Panc1 (cell line): ENCODE measurements at regions not wholly inside any gene's neighbourhood (a gene's known extent, or its start where the extent isn't known, plus 50 kb on each side); places are given as distances from the start of the nearest gene placed in this dataset.

Experiments used
- ATAC-seq: fragments of 200-7000 bp; cut with Tn5 transposase; 2 replicates; pipeline ENCODE4 v1.9.1; 2020; ENCODE audit warnings: mild to moderate bottlenecking, moderate library complexity
- BruUV-seq: library from RNA; stranded (reverse); fragments of 400-500 nt; replicated peaks from 2 replicates; lab custom pipeline; 2021; lab: Mats Ljungman, UMichigan
- CTCF ChIA-PET: fragments of 300-600 bp; sonication (Branson Sonifier 250); formaldehyde crosslinking; loops from one replicate; lab custom pipeline; 2022; ENCODE audit warnings: antibody characterized with exemption; lab: Charles Lee
- POLR2A ChIA-PET: fragments of 300-600 bp; sonication (Branson Sonifier 250); formaldehyde crosslinking; loops from one replicate; lab custom pipeline; 2022; ENCODE audit warnings: antibody characterized with exemption; lab: Charles Lee
- DNase-seq: peaks from one replicate; pipeline ENCODE4 v3.0.0-alpha.2; 2010; ENCODE audit warnings: low read depth, low spot score
- H3K27ac ChIP-seq: 2 replicates; pipeline ENCODE4 v1.5.1; 2011; ENCODE audit warnings: mild to moderate bottlenecking, low read length, inconsistent platforms
- H3K27me3 ChIP-seq: fragments of 200-500 bp; sonication (Bioruptor generic); 2 replicates; pipeline ENCODE4 v1.6.0; 2014; ENCODE audit warnings: low read length, inconsistent platforms; ENCODE audit not compliant: control insufficient read depth, insufficient read depth
- H3K36me3 ChIP-seq: fragments of 200-500 bp; sonication (Bioruptor generic); 2 replicates; pipeline ENCODE4 v1.5.1; 2014; ENCODE audit warnings: inconsistent platforms, mild to moderate bottlenecking, low read length, moderate library complexity; ENCODE audit not compliant: control insufficient read depth, insufficient read depth
- H3K4me1 ChIP-seq: 2 replicates; pipeline ENCODE4 v1.5.1; 2011; ENCODE audit warnings: inconsistent platforms, mild to moderate bottlenecking, low read length, moderate library complexity; ENCODE audit not compliant: control insufficient read depth, insufficient read depth
- H3K4me3 ChIP-seq, 2 experiments: 2 replicates each; pipeline ENCODE4 v1.5.1; 2011 to 2012; ENCODE audit warnings: low read depth in 2 of 2, low read length in 2 of 2, mild to moderate bottlenecking in 2 of 2, inconsistent platforms in 1 of 2, moderate library complexity in 1 of 2
- H3K9me3 ChIP-seq: fragments of 200-500 bp; sonication (Bioruptor generic); 2 replicates; pipeline ENCODE4 v1.5.1; 2014; ENCODE audit warnings: low read depth, mild to moderate bottlenecking, inconsistent platforms, low read length, moderate library complexity; ENCODE audit not compliant: control insufficient read depth, insufficient read depth
- CTCF ChIP-seq: fragments of 450-650 bp; IDR thresholded peaks from 2 replicates; pipeline ENCODE4 v1.5.1; 2017; ENCODE audit warnings: mild to moderate bottlenecking
- POLR2AphosphoS5 ChIP-seq: IDR thresholded peaks from 2 replicates; pipeline ENCODE4 v1.6.1; 2012; ENCODE audit warnings: mild to moderate bottlenecking, low read depth, low read length, moderate library complexity
- REST ChIP-seq, 2 experiments: IDR thresholded peaks; 2 replicates each; pipeline ENCODE4 v1.6.1; 2011 to 2012; ENCODE audit warnings: low read depth in 2 of 2, control low read depth in 1 of 2, low read length in 1 of 2, mild to moderate bottlenecking in 1 of 2, moderate library complexity in 1 of 2; ENCODE audit not compliant: insufficient read depth in 1 of 2
- SIN3A ChIP-seq: IDR thresholded peaks from 2 replicates; pipeline ENCODE4 v1.6.1; 2012; ENCODE audit warnings: low read depth, mild to moderate bottlenecking, low read length, moderate library complexity, borderline replicate concordance; ENCODE audit not compliant: insufficient read depth
- TCF7L2 ChIP-seq: IDR thresholded peaks from 2 replicates; pipeline ENCODE4 v1.6.1; 2011; ENCODE audit warnings: mild to moderate bottlenecking, low read depth, low read length, inconsistent platforms
- in situ Hi-C: cut with HindIII; loops from 2 replicates; pipeline ENCODE4 v1.10.0; 2016; ENCODE audit warnings: low sequenced_read_pairs, low pct_unique_long_range_greater_than_20kb
- intact Hi-C: fragments of 100-400 bp; cut with micrococcal nuclease; formaldehyde crosslinking; loops from one replicate; pipeline ENCODE4 v1.10.0; 2022; ENCODE audit not compliant: unreplicated experiment

DNA sequence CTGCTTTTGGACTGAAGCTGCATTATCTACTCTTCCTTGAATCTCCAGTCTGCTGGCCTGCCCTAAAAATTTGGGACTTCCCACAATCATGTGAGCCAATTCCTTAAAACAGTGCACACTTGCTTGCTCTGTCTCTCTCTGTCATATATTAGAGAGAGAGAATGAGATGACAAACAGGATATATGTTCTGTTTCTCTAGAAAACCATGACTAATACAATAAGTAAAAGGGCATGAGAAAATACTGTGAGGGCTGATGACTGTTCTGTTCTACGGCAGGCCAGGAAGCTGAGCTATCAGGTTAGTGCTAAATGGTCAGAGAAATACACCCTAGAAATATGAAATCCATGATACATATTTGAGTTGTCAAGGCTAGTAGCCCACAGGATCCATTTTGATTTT, 1896.8 kb upstream of the CELF4 start:
- POLR2A ChIA-PET, result no interaction called here
- in situ Hi-C loops, result no loop called here
- CTCF ChIA-PET, result no interaction called here
- ATAC-seq (no peak), DNase-seq (no peak)
- TF ChIP-seq SIN3A (no peak), REST (IDR thresholded peaks at IDR 0.05; ENCODE audit: insufficient read depth in 1 of 2, low read depth in 2 of 2, low read length in 1 of 2) (no peak), TCF7L2 (no peak), CTCF (no peak), POLR2AphosphoS5 (no peak)
- Histone ChIP-seq H3K4me3 (no peak overlapping the region), H3K27ac (no peak overlapping the region), H3K36me3 (no peaks in the 10 kb centered on the region), H3K9me3 (no peaks in the 10 kb centered on the region), H3K27me3 (no peaks in the 10 kb centered on the region), H3K4me1 (no peaks in the 10 kb centered on the region)
- BruUV-seq, result no TSS peak
- intact Hi-C loops, result no loop called here

- in situ Hi-C loops (no loop called here), intact Hi-C loops (no loop called here)
- no peaks in the 10 kb centered on the region for H3K27me3 ChIP-seq
- H3K9me3 ChIP-seq, result no peaks in the 10 kb centered on the region
- TF ChIP-seq SIN3A (no peak), TCF7L2 (no peak), POLR2AphosphoS5 (no peak), REST (IDR thresholded peaks at IDR 0.05; ENCODE audit: insufficient read depth in 1 of 2, low read depth in 2 of 2, low read length in 1 of 2) (no peak), CTCF (no peak)
- ChIA-PET CTCF (no interaction called here), POLR2A (no interaction called here)
- H3K27ac ChIP-seq, result no peak overlapping the region
- DNase-seq (no peak), ATAC-seq (no peak)
- no peak overlapping the region for H3K4me3 ChIP-seq
- no peaks in the 10 kb centered on the region for H3K36me3 ChIP-seq
- no TSS peak for BruUV-seq
- no peaks in the 10 kb centered on the region for H3K4me1 ChIP-seq
Measured at GRCh38 chr18:39460136-39460535, 1894.5 kb upstream of the CELF4 start.
